Chondrocyte (in vitro differentiated cells): ENCODE measurements at regions not wholly inside any gene's neighbourhood (a gene's known extent, or its start where the extent isn't known, plus 50 kb on each side); places are given as distances from the start of the nearest gene placed in this dataset.
"Not testable (repeated sequence)": the region's sequence is repeated elsewhere in the genome, so short reads cannot be mapped to it uniquely, and the experiment has no call there.

Experiments
- DNase-seq: peaks from one replicate; pipeline ENCODE4 v3.0.0; 2021; ENCODE audit warnings: mixed read lengths, low spot score
- H3K27ac Mint-ChIP-seq: one replicate; pipeline ENCODE4 v1.8.0; 2021; ENCODE audit warnings: mild to moderate bottlenecking, moderate library complexity, mixed read lengths; ENCODE audit not compliant: unreplicated experiment
- H3K27me3 Mint-ChIP-seq: 2 replicates; pipeline ENCODE4 v1.8.0; 2021; ENCODE audit warnings: low read depth, mixed read lengths
- H3K36me3 Mint-ChIP-seq: 2 replicates; pipeline ENCODE4 v1.8.0; 2021; ENCODE audit warnings: low read depth, mixed read lengths
- H3K4me1 Mint-ChIP-seq: 2 replicates; pipeline ENCODE4 v1.8.0; 2021; ENCODE audit warnings: low read depth, mild to moderate bottlenecking, mixed read lengths
- H3K4me3 Mint-ChIP-seq: one replicate; pipeline ENCODE4 v1.8.0; 2021; ENCODE audit warnings: mild to moderate bottlenecking, moderate library complexity, mixed read lengths; ENCODE audit not compliant: unreplicated experiment
- H3K9me3 Mint-ChIP-seq: 2 replicates; pipeline ENCODE4 v1.8.0; 2021; ENCODE audit warnings: low read depth, mixed read lengths
- CTCF ChIP-seq: fragments of 200-600 bp; sonication (generic); IDR thresholded peaks from 2 replicates; pipeline ENCODE4 v1.5.0; 2021; ENCODE audit warnings: antibody characterized with exemption, mild to moderate bottlenecking, moderate library complexity

- no peak overlapping the region for H3K4me3 Mint-ChIP-seq
- TF ChIP-seq CTCF = no peak
- H3K36me3 Mint-ChIP-seq = no peaks in the 10 kb centered on the region
- H3K27me3 Mint-ChIP-seq = peaks cover 6% of the 10 kb centered on the region
- no peak for DNase-seq
- H3K9me3 Mint-ChIP-seq = peaks cover 5% of the 10 kb centered on the region
- H3K27ac Mint-ChIP-seq = no peak overlapping the region
- H3K4me1 Mint-ChIP-seq = no peaks in the 10 kb centered on the region
These were observed 404.1 kb downstream of the CNTNAP4 start for GRCh38 chr16:76681296-76681695.

GRCh38 chr16:76683051-76683450 is 405.9 kb downstream of the CNTNAP4 start:
- Mint-ChIP-seq H3K4me1 (no peaks in the 10 kb centered on the region), H3K27me3 (peaks cover 6% of the 10 kb centered on the region), H3K27ac (no peak overlapping the region), H3K36me3 (no peaks in the 10 kb centered on the region), H3K4me3 (no peak overlapping the region), H3K9me3 (peaks cover 5% of the 10 kb centered on the region)
- no peak for TF ChIP-seq CTCF
- no peak for DNase-seq

- no peak for TF ChIP-seq CTCF
- H3K4me1 Mint-ChIP-seq = no peaks in the 10 kb centered on the region
- DNase-seq = no peak
- no peaks in the 10 kb centered on the region for H3K36me3 Mint-ChIP-seq
- H3K9me3 Mint-ChIP-seq = peaks cover 7% of the 10 kb centered on the region
- no peak overlapping the region for H3K4me3 Mint-ChIP-seq
- H3K27me3 Mint-ChIP-seq = no peaks in the 10 kb centered on the region
- no peak overlapping the region for H3K27ac Mint-ChIP-seq
These were observed 419.7 kb downstream of the CNTNAP4 start for GRCh38 chr16:76696876-76697275.

- no peak overlapping the region for H3K27ac Mint-ChIP-seq
- no peak for TF ChIP-seq CTCF
These were observed 428.7 kb downstream of the CNTNAP4 start for GRCh38 chr16:76705892-76706291.

GRCh38 chr16:76713191-76713590 is 436.0 kb downstream of the CNTNAP4 start:
- DNase-seq = no peak
- H3K4me3 Mint-ChIP-seq = no peak overlapping the region
- H3K9me3 Mint-ChIP-seq = peaks cover 9% of the 10 kb centered on the region
- no peak for TF ChIP-seq CTCF
- no peaks in the 10 kb centered on the region for H3K4me1 Mint-ChIP-seq
- no peak overlapping the region for H3K27ac Mint-ChIP-seq
- no peaks in the 10 kb centered on the region for H3K27me3 Mint-ChIP-seq
- H3K36me3 Mint-ChIP-seq = no peaks in the 10 kb centered on the region

More at GRCh38 chr16:76705892-76706291, 428.7 kb downstream of the CNTNAP4 start:
- Mint-ChIP-seq H3K9me3 (no peaks in the 10 kb centered on the region), H3K4me1 (no peaks in the 10 kb centered on the region), H3K36me3 (no peaks in the 10 kb centered on the region), H3K27me3 (no peaks in the 10 kb centered on the region), H3K4me3 (no peak overlapping the region)
- DNase-seq = no peak

- H3K27ac Mint-ChIP-seq, H3K27me3 Mint-ChIP-seq: not testable (repeated sequence)
These were observed 439.1 kb downstream of the CNTNAP4 start for GRCh38 chr16:76716251-76716650.

More at GRCh38 chr16:76716251-76716650, 439.1 kb downstream of the CNTNAP4 start:
- H3K9me3 Mint-ChIP-seq, DNase-seq, H3K4me1 Mint-ChIP-seq, H3K36me3 Mint-ChIP-seq, H3K4me3 Mint-ChIP-seq: not testable (repeated sequence)
